COLO829 (cell line): ENCODE measurements at regions not wholly inside any gene's neighbourhood (a gene's known extent, or its start where the extent isn't known, plus 50 kb on each side); places are given as distances from the start of the nearest gene placed in this dataset.

Source experiments
- DNase-seq: peaks from one replicate; pipeline ENCODE4 v3.0.0; 2012; ENCODE audit warnings: low spot score

- DNase-seq, result no peak
Measured at GRCh38 chr9:78605041-78606000, 308.4 kb downstream of the PSAT1 start.

- no peak for DNase-seq
Measured at GRCh38 chr9:78606001-78606379, 309.1 kb downstream of the PSAT1 start.

GRCh38 chr9:78607853-78608252 lies 310.9 kb downstream of the PSAT1 start:
- no peak for DNase-seq

- no peak for DNase-seq
Measured at GRCh38 chr9:78609450-78609849, 312.5 kb downstream of the PSAT1 start.

- no peak for DNase-seq
Measured at GRCh38 chr9:78612091-78612490, 315.2 kb downstream of the PSAT1 start.

GRCh38 chr9:78613006-78613405 lies 316.1 kb downstream of the PSAT1 start:
- DNase-seq, result no peak

GRCh38 chr9:78614892-78615291 lies 318.0 kb downstream of the PSAT1 start:
- DNase-seq, result no peak

- DNase-seq, result no peak
Measured at GRCh38 chr9:78615372-78615771, 318.4 kb downstream of the PSAT1 start.

- no peak for DNase-seq
Measured at GRCh38 chr9:78618735-78619134, 321.8 kb downstream of the PSAT1 start.

GRCh38 chr9:78620303-78620702 lies 323.4 kb downstream of the PSAT1 start:
- no peak for DNase-seq

- no peak for DNase-seq
Measured at GRCh38 chr9:78620764-78621163, 323.8 kb downstream of the PSAT1 start.

GRCh38 chr9:78622126-78622525 lies 325.2 kb downstream of the PSAT1 start:
- no peak for DNase-seq

GRCh38 chr9:78626971-78627370 lies 330.0 kb downstream of the PSAT1 start:
- no peak for DNase-seq

- no peak for DNase-seq
Measured at GRCh38 chr9:78630966-78631365, 334.0 kb downstream of the PSAT1 start.

- DNase-seq, result no peak
Measured at GRCh38 chr9:78640728-78641127, 343.8 kb downstream of the PSAT1 start.

- DNase-seq, result no peak
Measured at GRCh38 chr9:78644359-78644758, 347.4 kb downstream of the PSAT1 start.

- DNase-seq, result no peak
Measured at GRCh38 chr9:78654324-78654723, 357.4 kb downstream of the PSAT1 start.

- no peak for DNase-seq
Measured at GRCh38 chr9:78663369-78663768, 366.4 kb downstream of the PSAT1 start.

- DNase-seq, result no peak
Measured at GRCh38 chr9:78664370-78664769, 367.4 kb downstream of the PSAT1 start.

- no peak for DNase-seq
Measured at GRCh38 chr9:78666818-78667414, 370.0 kb downstream of the PSAT1 start.

- no peak for DNase-seq
Measured at GRCh38 chr9:78668148-78668832, 371.4 kb downstream of the PSAT1 start.

- DNase-seq, result no peak
Measured at GRCh38 chr9:78669591-78669990, 372.7 kb downstream of the PSAT1 start.

- no peak for DNase-seq
Measured at GRCh38 chr9:78671785-78672184, 374.9 kb downstream of the PSAT1 start.
